Peyer's patch (tissue), 4 donors: ENCODE measurements at regions not wholly inside any gene's neighbourhood (a gene's known extent, or its start where the extent isn't known, plus 50 kb on each side); places are given as distances from the start of the nearest gene placed in this dataset.

Experiments used
- POLR2A ChIP-seq, 2 donors: fragments of 450-650 bp; IDR thresholded peaks; one replicate each; pipeline ENCODE4 v1.5.1; 2017; ENCODE audit warnings: antibody characterized with exemption in 2 of 2, mild to moderate bottlenecking in 2 of 2, moderate library complexity in 2 of 2
- TF ChIP-seq, protein P1 (sequence below), 6 experiments: fragments of 450-650 bp in 4 of 6; fragments of 200-600 bp in 2 of 6; sonication (generic) in 1 of 6; IDR thresholded peaks; one replicate each; pipeline ENCODE4 v1.5.1; 2017 to 2019; ENCODE audit warnings: antibody characterized with exemption in 6 of 6, mild to moderate bottlenecking in 3 of 6, moderate library complexity in 1 of 6

DNA sequence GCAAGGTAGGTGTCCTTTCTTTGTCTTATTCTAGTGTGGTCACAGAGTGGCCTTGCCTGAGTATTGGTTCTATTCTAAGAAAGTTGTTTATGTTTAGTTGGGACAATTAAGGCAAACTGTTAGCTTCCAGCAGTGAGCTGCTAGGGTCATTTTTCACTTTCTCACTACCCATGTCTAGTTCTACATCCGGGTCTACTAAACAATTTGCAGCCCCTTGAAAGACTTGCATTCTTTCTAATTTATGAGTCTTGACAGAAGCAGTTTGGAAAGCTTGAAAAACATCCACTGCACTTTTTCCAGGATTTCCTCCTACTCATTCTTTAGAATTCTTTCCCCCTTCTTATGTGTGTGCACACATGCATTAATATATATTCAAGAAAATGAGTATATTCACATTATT is 892.2 kb upstream of the ACO1 start:
- TF ChIP-seq, protein P1, sequence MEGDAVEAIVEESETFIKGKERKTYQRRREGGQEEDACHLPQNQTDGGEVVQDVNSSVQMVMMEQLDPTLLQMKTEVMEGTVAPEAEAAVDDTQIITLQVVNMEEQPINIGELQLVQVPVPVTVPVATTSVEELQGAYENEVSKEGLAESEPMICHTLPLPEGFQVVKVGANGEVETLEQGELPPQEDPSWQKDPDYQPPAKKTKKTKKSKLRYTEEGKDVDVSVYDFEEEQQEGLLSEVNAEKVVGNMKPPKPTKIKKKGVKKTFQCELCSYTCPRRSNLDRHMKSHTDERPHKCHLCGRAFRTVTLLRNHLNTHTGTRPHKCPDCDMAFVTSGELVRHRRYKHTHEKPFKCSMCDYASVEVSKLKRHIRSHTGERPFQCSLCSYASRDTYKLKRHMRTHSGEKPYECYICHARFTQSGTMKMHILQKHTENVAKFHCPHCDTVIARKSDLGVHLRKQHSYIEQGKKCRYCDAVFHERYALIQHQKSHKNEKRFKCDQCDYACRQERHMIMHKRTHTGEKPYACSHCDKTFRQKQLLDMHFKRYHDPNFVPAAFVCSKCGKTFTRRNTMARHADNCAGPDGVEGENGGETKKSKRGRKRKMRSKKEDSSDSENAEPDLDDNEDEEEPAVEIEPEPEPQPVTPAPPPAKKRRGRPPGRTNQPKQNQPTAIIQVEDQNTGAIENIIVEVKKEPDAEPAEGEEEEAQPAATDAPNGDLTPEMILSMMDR (IDR thresholded peaks at IDR 0.05): no peak
- no peak for TF ChIP-seq POLR2A (IDR thresholded peaks at IDR 0.05)
